GM18951 (cell line): ENCODE measurements at regions not wholly inside any gene's neighbourhood (a gene's known extent, or its start where the extent isn't known, plus 50 kb on each side); places are given as distances from the start of the nearest gene placed in this dataset.

Experiments
- POLR2A ChIP-seq: IDR thresholded peaks from 4 replicates; pipeline ENCODE4 v1.6.1; 2011; ENCODE audit warnings: mild to moderate bottlenecking; ENCODE audit not compliant: insufficient read length, insufficient read depth; ENCODE audit errors: extremely low read depth
- in situ Hi-C: fragments of 300-500 bp; cut with MboI; formaldehyde crosslinking; loops from one replicate; pipeline ENCODE4 v1.12.0; 2022; ENCODE audit warnings: low sequenced_read_pairs, mixed read lengths, inconsistent platforms; ENCODE audit not compliant: unreplicated experiment

GRCh38 chr5:66513130-66513529, 83.1 kb upstream of the MAST4 start:
- no peak for TF ChIP-seq POLR2A
- in situ Hi-C loops: no loop called here

GRCh38 chr5:66515209-66515608, 81.0 kb upstream of the MAST4 start:
- in situ Hi-C loops: no loop called here
- TF ChIP-seq POLR2A: no peak

- in situ Hi-C loops: no loop called here
- TF ChIP-seq POLR2A: no peak
Observed at GRCh38 chr5:66516550-66516949, 79.6 kb upstream of the MAST4 start.

GRCh38 chr5:66517351-66517750, 78.8 kb upstream of the MAST4 start:
- TF ChIP-seq POLR2A: no peak
- in situ Hi-C loops: no loop called here

GRCh38 chr5:66518052-66518451, 78.1 kb upstream of the MAST4 start:
- in situ Hi-C loops: no loop called here
- no peak for TF ChIP-seq POLR2A

GRCh38 chr5:66518753-66519152, 77.4 kb upstream of the MAST4 start:
- in situ Hi-C loops: no loop called here

GRCh38 chr5:66519626-66520025, 76.6 kb upstream of the MAST4 start:
- in situ Hi-C loops: no loop called here
- no peak for TF ChIP-seq POLR2A

More at GRCh38 chr5:66518753-66519152, 77.4 kb upstream of the MAST4 start:
- TF ChIP-seq POLR2A: no peak

- in situ Hi-C loops: no loop called here
- no peak for TF ChIP-seq POLR2A
Observed at GRCh38 chr5:66520854-66521253, 75.3 kb upstream of the MAST4 start.

- in situ Hi-C loops: no loop called here
- no peak for TF ChIP-seq POLR2A
Observed at GRCh38 chr5:66527478-66528035, 68.6 kb upstream of the MAST4 start.

GRCh38 chr5:66529182-66529581, 67.0 kb upstream of the MAST4 start:
- in situ Hi-C loops: no loop called here
- TF ChIP-seq POLR2A: no peak

- no peak for TF ChIP-seq POLR2A
- in situ Hi-C loops: no loop called here
Observed at GRCh38 chr5:66529704-66530103, 66.5 kb upstream of the MAST4 start.

- in situ Hi-C loops: no loop called here
Observed at GRCh38 chr5:66538126-66538525, 58.1 kb upstream of the MAST4 start.

GRCh38 chr5:66538531-66538930, 57.7 kb upstream of the MAST4 start:
- no peak for TF ChIP-seq POLR2A
- in situ Hi-C loops: no loop called here

More at GRCh38 chr5:66538126-66538525, 58.1 kb upstream of the MAST4 start:
- TF ChIP-seq POLR2A: no peak

GRCh38 chr5:66540078-66540477, 56.1 kb upstream of the MAST4 start:
- in situ Hi-C loops: no loop called here
- TF ChIP-seq POLR2A: no peak

GRCh38 chr5:66542711-66543110, 53.5 kb upstream of the MAST4 start:
- no peak for TF ChIP-seq POLR2A
- in situ Hi-C loops: no loop called here
